Stimulated activated naive B cell treated with anti-CD40 and anti-IgM and Interleukin-4, amounts not matched to agents 10 μg/mL and 1 μg/mL and 100 μg/mL, for 72 hours (primary cell): ENCODE measurements at regions not wholly inside any gene's neighbourhood (a gene's known extent, or its start where the extent isn't known, plus 50 kb on each side); places are given as distances from the start of the nearest gene placed in this dataset.

Source experiments
- ATAC-seq, 2 donors: fragments of 150-1000 bp; cut with Tn5 transposase; replicated peaks; 2 replicates each; pipeline ENCODE4 v1.10.0; 2021; ENCODE audit warnings: moderate library complexity in 1 of 2
- DNase-seq: peaks from one replicate; pipeline ENCODE4 v3.0.0; 2021
- H3K27ac Mint-ChIP-seq: one replicate; pipeline ENCODE4 v1.8.0; 2022; ENCODE audit warnings: mild to moderate bottlenecking, mixed read lengths
- H3K27me3 Mint-ChIP-seq, 2 donors: one replicate each; pipeline ENCODE4 v1.8.0; 2022; ENCODE audit warnings: mixed read lengths in 2 of 2
- H3K36me3 Mint-ChIP-seq, 2 donors: one replicate each; pipeline ENCODE4 v1.8.0; 2022; ENCODE audit warnings: mixed read lengths in 2 of 2, mild to moderate bottlenecking in 1 of 2
- H3K4me1 Mint-ChIP-seq, 2 donors: one replicate each; pipeline ENCODE4 v1.8.0; 2022; ENCODE audit warnings: mixed read lengths in 2 of 2, mild to moderate bottlenecking in 1 of 2
- H3K4me3 Mint-ChIP-seq, 2 donors: one replicate each; pipeline ENCODE4 v1.8.0; 2022; ENCODE audit warnings: mild to moderate bottlenecking in 2 of 2, mixed read lengths in 2 of 2, moderate library complexity in 1 of 2
- H3K9me3 Mint-ChIP-seq, 2 donors: one replicate each; pipeline ENCODE4 v1.8.0; 2022; ENCODE audit warnings: mixed read lengths in 2 of 2, mild to moderate bottlenecking in 1 of 2

- no peaks in the 10 kb centered on the region for H3K4me1 Mint-ChIP-seq
- no peaks in the 10 kb centered on the region for H3K27me3 Mint-ChIP-seq
- H3K9me3 Mint-ChIP-seq = peaks cover 1 to 7% of the 10 kb centered on the region in 2 donors
- no peak for DNase-seq
- no peak for ATAC-seq
- no peaks in the 10 kb centered on the region for H3K36me3 Mint-ChIP-seq
- no peak overlapping the region for H3K27ac Mint-ChIP-seq
- no peak overlapping the region for H3K4me3 Mint-ChIP-seq
These were observed 741.5 kb upstream of the GHITM start for GRCh38 chr10:83397806-83398205.

- DNase-seq = no peak
- Mint-ChIP-seq H3K27ac (no peak overlapping the region), H3K4me1 (no peaks in the 10 kb centered on the region), H3K36me3 (no peaks in the 10 kb centered on the region), H3K9me3 (peaks cover 0 to 3% of the 10 kb centered on the region in 2 donors), H3K27me3 (no peaks in the 10 kb centered on the region), H3K4me3 (no peak overlapping the region)
- no peak for ATAC-seq
These were observed 728.7 kb upstream of the GHITM start for GRCh38 chr10:83410570-83410969.

- peaks cover 0 to 6% of the 10 kb centered on the region in 2 donors for H3K9me3 Mint-ChIP-seq
These were observed 714.0 kb upstream of the GHITM start for GRCh38 chr10:83425306-83425705.

GRCh38 chr10:83427101-83427500 lies 712.2 kb upstream of the GHITM start:
- Mint-ChIP-seq H3K4me3 (no peak overlapping the region), H3K36me3 (no peaks in the 10 kb centered on the region)

More at GRCh38 chr10:83425306-83425705, 714.0 kb upstream of the GHITM start:
- Mint-ChIP-seq H3K4me3 (no peak overlapping the region), H3K4me1 (no peaks in the 10 kb centered on the region), H3K27ac (no peak overlapping the region), H3K27me3 (no peaks in the 10 kb centered on the region), H3K36me3 (no peaks in the 10 kb centered on the region)
- ATAC-seq (no peak), DNase-seq (no peak)

GRCh38 chr10:83432261-83433045 lies 706.9 kb upstream of the GHITM start:
- H3K4me3 Mint-ChIP-seq = no peak overlapping the region
- H3K27me3 Mint-ChIP-seq = no peaks in the 10 kb centered on the region
- no peaks in the 10 kb centered on the region for H3K4me1 Mint-ChIP-seq
- no peaks in the 10 kb centered on the region for H3K36me3 Mint-ChIP-seq
- ATAC-seq (no peak), DNase-seq (no peak)
- H3K9me3 Mint-ChIP-seq = peaks cover 0 to 6% of the 10 kb centered on the region in 2 donors
- no peak overlapping the region for H3K27ac Mint-ChIP-seq

More at GRCh38 chr10:83427101-83427500, 712.2 kb upstream of the GHITM start:
- peaks cover 0 to 6% of the 10 kb centered on the region in 2 donors for H3K9me3 Mint-ChIP-seq
- no peaks in the 10 kb centered on the region for H3K4me1 Mint-ChIP-seq
- no peak for ATAC-seq
- DNase-seq = no peak
- no peak overlapping the region for H3K27ac Mint-ChIP-seq
- H3K27me3 Mint-ChIP-seq = no peaks in the 10 kb centered on the region

GRCh38 chr10:83433705-83434104 lies 705.6 kb upstream of the GHITM start:
- H3K27me3 Mint-ChIP-seq = no peaks in the 10 kb centered on the region
- DNase-seq (no peak), ATAC-seq (no peak)
- H3K9me3 Mint-ChIP-seq = peaks cover 0 to 6% of the 10 kb centered on the region in 2 donors
- H3K27ac Mint-ChIP-seq = no peak overlapping the region
- H3K4me3 Mint-ChIP-seq = no peak overlapping the region
- no peaks in the 10 kb centered on the region for H3K36me3 Mint-ChIP-seq
- no peaks in the 10 kb centered on the region for H3K4me1 Mint-ChIP-seq

GRCh38 chr10:83448013-83448412 lies 691.3 kb upstream of the GHITM start:
- DNase-seq (no peak), ATAC-seq (no peak)
- peaks cover 8 to 11% of the 10 kb centered on the region in 2 donors for H3K9me3 Mint-ChIP-seq
- H3K4me3 Mint-ChIP-seq = no peak overlapping the region
- no peaks in the 10 kb centered on the region for H3K36me3 Mint-ChIP-seq
- H3K27ac Mint-ChIP-seq = no peak overlapping the region
- H3K27me3 Mint-ChIP-seq = no peaks in the 10 kb centered on the region
- no peaks in the 10 kb centered on the region for H3K4me1 Mint-ChIP-seq

- Mint-ChIP-seq H3K27me3 (no peaks in the 10 kb centered on the region), H3K4me1 (no peaks in the 10 kb centered on the region), H3K36me3 (no peaks in the 10 kb centered on the region), H3K4me3 (no peak overlapping the region), H3K27ac (no peak overlapping the region), H3K9me3 (peaks cover 3 to 6% of the 10 kb centered on the region in 2 donors)
- ATAC-seq (no peak), DNase-seq (no peak)
These were observed 680.7 kb upstream of the GHITM start for GRCh38 chr10:83458611-83459010.

- H3K27ac Mint-ChIP-seq = no peak overlapping the region
- ATAC-seq (no peak), DNase-seq (no peak)
- no peaks in the 10 kb centered on the region for H3K27me3 Mint-ChIP-seq
- no peak overlapping the region for H3K4me3 Mint-ChIP-seq
- no peaks in the 10 kb centered on the region for H3K36me3 Mint-ChIP-seq
- no peaks in the 10 kb centered on the region for H3K4me1 Mint-ChIP-seq
- peaks cover 4 to 8% of the 10 kb centered on the region in 2 donors for H3K9me3 Mint-ChIP-seq
These were observed 680.2 kb upstream of the GHITM start for GRCh38 chr10:83459124-83459523.

- Mint-ChIP-seq H3K4me3 (no peak overlapping the region), H3K27me3 (no peaks in the 10 kb centered on the region), H3K36me3 (no peaks in the 10 kb centered on the region), H3K4me1 (no peaks in the 10 kb centered on the region), H3K27ac (no peak overlapping the region), H3K9me3 (peaks cover 3 to 9% of the 10 kb centered on the region in 2 donors)
- DNase-seq = no peak
- no peak for ATAC-seq
These were observed 669.5 kb upstream of the GHITM start for GRCh38 chr10:83469728-83470331.

GRCh38 chr10:83476211-83476610 lies 663.1 kb upstream of the GHITM start:
- H3K4me1 Mint-ChIP-seq = no peaks in the 10 kb centered on the region
- H3K4me3 Mint-ChIP-seq = no peak overlapping the region
- H3K27ac Mint-ChIP-seq = no peak overlapping the region
- DNase-seq = no peak
- no peaks in the 10 kb centered on the region for H3K27me3 Mint-ChIP-seq
- H3K9me3 Mint-ChIP-seq = peaks cover 3 to 7% of the 10 kb centered on the region in 2 donors
- ATAC-seq = no peak
- no peaks in the 10 kb centered on the region for H3K36me3 Mint-ChIP-seq

- ATAC-seq (no peak), DNase-seq (no peak)
- H3K27me3 Mint-ChIP-seq = no peaks in the 10 kb centered on the region
- H3K9me3 Mint-ChIP-seq = peaks cover 0 to 1% of the 10 kb centered on the region in 2 donors
- no peaks in the 10 kb centered on the region for H3K4me1 Mint-ChIP-seq
- H3K4me3 Mint-ChIP-seq = no peak overlapping the region
- H3K36me3 Mint-ChIP-seq = no peaks in the 10 kb centered on the region
- H3K27ac Mint-ChIP-seq = no peak overlapping the region
These were observed 650.1 kb upstream of the GHITM start for GRCh38 chr10:83489161-83489560.

GRCh38 chr10:83492004-83492403 lies 647.3 kb upstream of the GHITM start:
- Mint-ChIP-seq H3K27ac (no peak overlapping the region), H3K4me3 (no peak overlapping the region), H3K4me1 (no peaks in the 10 kb centered on the region), H3K27me3 (no peaks in the 10 kb centered on the region), H3K36me3 (no peaks in the 10 kb centered on the region), H3K9me3 (peaks cover 1 to 4% of the 10 kb centered on the region in 2 donors)
- DNase-seq = no peak
- no peak for ATAC-seq

- Mint-ChIP-seq H3K9me3 (peaks cover 7 to 8% of the 10 kb centered on the region in 2 donors), H3K4me1 (no peaks in the 10 kb centered on the region), H3K36me3 (no peaks in the 10 kb centered on the region), H3K4me3 (no peak overlapping the region), H3K27me3 (no peaks in the 10 kb centered on the region), H3K27ac (no peak overlapping the region)
- DNase-seq (no peak), ATAC-seq (no peak)
These were observed 626.6 kb upstream of the GHITM start for GRCh38 chr10:83512681-83513080.

GRCh38 chr10:83515001-83515400 lies 624.3 kb upstream of the GHITM start:
- H3K27me3 Mint-ChIP-seq = no peaks in the 10 kb centered on the region
- DNase-seq (no peak), ATAC-seq (no peak)
- H3K4me3 Mint-ChIP-seq = no peak overlapping the region
- H3K9me3 Mint-ChIP-seq = peaks cover 7 to 8% of the 10 kb centered on the region in 2 donors
- no peaks in the 10 kb centered on the region for H3K4me1 Mint-ChIP-seq
- no peaks in the 10 kb centered on the region for H3K36me3 Mint-ChIP-seq
- H3K27ac Mint-ChIP-seq = no peak overlapping the region
